RWPE1 (cell line): ENCODE measurements at regions not wholly inside any gene's neighbourhood (a gene's known extent, or its start where the extent isn't known, plus 50 kb on each side); places are given as distances from the start of the nearest gene placed in this dataset.

ENCODE experiments used
- CTCF ChIA-PET: fragments of 350-600 bp; sonication (Branson Sonifier 250); formaldehyde crosslinking; extraction: SDS; loops from one replicate; lab custom pipeline; 2021; lab: Yijun Ruan, JAX
- POLR2A ChIA-PET: fragments of 400-600 bp; formaldehyde crosslinking; extraction: SDS; loops from one replicate; lab custom pipeline; 2020; ENCODE audit warnings: antibody characterized with exemption; ENCODE audit not compliant: low non-redundant PET; lab: Yijun Ruan, JAX
- DNase-seq: peaks from one replicate; pipeline ENCODE4 v3.0.0; 2012; ENCODE audit warnings: low spot score
- H3K27ac ChIP-seq: fragments of 450-650 bp; 2 replicates; pipeline ENCODE4 v1.5.1; 2017
- TF ChIP-seq, protein P1 (sequence below): fragments of 450-650 bp; conservative IDR thresholded peaks from 2 replicates; pipeline ENCODE4 v1.5.1; 2017; ENCODE audit warnings: low read depth, mild to moderate bottlenecking

DNA sequence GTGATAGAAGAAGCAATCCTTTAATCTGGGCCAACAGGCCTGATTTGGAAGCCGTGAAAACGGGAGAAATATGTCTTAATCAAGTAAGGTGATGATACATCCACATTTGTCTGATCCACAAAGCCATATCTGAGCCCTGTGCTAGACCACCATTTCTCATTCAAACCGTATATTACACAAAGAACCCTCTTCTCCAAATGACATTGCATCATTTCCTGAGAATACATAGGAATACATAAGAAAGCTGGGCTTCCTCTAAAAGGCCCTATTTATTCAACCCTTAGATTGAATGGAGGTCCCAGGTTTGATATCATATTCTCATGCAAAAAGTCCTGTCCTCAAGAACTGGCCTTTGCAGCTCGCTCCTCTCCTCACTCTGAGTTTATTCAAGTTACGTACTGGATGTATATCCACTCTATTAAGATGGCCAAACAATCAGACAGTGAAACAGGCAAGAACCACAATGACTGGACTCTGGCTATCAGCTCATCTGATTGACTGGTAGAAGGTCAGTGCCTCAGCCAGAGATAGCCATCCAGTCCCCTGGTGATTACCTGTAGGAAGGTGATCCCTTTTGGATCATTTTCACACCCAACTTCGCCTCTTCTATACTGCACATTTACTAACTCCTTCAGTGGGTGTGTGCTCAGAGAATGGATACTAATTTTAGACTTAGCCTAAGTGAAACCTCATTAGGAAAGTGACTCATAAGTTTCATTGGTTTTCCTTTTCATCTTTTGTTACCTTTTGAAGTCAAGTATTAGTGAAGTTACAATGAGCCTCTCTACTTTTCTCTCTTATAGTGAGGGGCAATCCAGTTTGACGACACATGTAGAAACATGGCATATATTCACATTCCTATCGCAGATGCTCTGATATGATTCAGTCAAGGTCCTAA is 167.6 kb upstream of the WWC1 start:
- H3K27ac ChIP-seq, result no peak overlapping the region
- ChIA-PET CTCF (interaction anchor here (1.0 to 1.1 kb wide), 2 partner anchors 12 to 96 kb away, joined by 3 read pairs; no protein-coding TSS in a partner anchor), POLR2A (no interaction called here)
- no peak for DNase-seq
- TF ChIP-seq, protein P1, sequence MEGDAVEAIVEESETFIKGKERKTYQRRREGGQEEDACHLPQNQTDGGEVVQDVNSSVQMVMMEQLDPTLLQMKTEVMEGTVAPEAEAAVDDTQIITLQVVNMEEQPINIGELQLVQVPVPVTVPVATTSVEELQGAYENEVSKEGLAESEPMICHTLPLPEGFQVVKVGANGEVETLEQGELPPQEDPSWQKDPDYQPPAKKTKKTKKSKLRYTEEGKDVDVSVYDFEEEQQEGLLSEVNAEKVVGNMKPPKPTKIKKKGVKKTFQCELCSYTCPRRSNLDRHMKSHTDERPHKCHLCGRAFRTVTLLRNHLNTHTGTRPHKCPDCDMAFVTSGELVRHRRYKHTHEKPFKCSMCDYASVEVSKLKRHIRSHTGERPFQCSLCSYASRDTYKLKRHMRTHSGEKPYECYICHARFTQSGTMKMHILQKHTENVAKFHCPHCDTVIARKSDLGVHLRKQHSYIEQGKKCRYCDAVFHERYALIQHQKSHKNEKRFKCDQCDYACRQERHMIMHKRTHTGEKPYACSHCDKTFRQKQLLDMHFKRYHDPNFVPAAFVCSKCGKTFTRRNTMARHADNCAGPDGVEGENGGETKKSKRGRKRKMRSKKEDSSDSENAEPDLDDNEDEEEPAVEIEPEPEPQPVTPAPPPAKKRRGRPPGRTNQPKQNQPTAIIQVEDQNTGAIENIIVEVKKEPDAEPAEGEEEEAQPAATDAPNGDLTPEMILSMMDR, result no peak

DNA sequence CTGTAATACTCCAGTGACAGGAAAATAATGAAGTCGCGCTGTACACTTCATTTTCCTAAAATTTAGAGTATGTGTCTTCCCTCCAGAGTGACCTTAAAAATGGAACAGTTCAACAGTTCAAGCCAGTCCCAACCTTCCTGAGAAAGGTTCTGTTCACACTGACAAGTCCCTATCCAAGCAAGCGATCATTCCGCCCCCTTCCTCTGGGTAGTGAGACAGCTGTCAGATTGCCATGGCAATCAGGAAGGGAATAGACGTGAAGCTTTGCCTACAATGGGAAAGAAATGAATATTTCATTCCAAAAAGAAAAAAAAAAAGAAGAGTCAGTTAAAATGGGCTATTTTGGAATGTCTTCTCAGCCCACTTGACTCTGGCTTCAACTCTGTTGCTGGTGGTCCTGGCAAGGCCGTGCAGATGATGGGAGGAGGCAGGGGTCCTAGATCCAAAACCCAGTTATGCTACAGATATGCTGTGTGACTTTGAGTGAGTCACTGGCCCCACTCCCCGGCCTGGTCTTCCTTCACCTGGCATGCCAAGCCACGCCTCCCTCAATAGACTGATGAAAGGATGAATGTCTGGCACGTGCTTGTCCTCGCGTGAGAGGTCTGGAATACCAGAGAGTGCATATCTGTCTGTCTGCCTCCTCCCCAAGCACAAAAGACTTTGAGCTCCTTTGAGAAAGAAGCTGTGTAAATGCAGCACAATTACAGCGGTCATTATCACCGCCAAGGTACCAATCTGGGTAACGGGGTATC is 165.8 kb upstream of the WWC1 start:
- POLR2A ChIA-PET, result no interaction called here
- CTCF ChIA-PET, result interaction anchor here (0.6 kb wide), 1 partner anchor 1097 kb away, joined by 5 read pairs; no protein-coding TSS in a partner anchor
- H3K27ac ChIP-seq, result no peak overlapping the region
- TF ChIP-seq, protein P1, result no peak
- DNase-seq, result no peak

DNA sequence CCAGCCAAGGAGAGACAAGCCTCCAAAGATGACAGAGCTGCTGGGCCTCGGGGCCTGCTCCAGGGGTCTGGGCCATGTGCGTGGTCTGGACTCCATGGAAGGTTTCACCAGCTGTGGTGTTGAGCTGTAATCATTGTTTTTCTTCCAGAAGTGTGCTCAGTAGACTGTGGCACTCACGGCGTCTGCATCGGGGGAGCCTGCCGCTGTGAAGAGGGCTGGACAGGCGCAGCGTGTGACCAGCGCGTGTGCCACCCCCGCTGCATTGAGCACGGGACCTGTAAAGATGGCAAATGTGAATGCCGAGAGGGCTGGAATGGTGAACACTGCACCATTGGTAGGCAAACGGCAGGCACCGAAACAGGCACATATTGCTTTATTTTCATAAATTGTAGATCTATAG is 164.8 kb upstream of the WWC1 start:
- POLR2A ChIA-PET, result no interaction called here
- no peak overlapping the region for H3K27ac ChIP-seq
- CTCF ChIA-PET, result interaction anchor here (0.5 kb wide), 1 partner anchor 496 kb away, joined by 4 read pairs; no protein-coding TSS in a partner anchor
- no peak for DNase-seq
- TF ChIP-seq, protein P1, result no peak

- POLR2A ChIA-PET, result interaction anchor here (0.6 kb wide), 1 partner anchor 64 kb away, joined by 3 read pairs; no protein-coding TSS in a partner anchor
- no peak overlapping the region for H3K27ac ChIP-seq
- DNase-seq, result no peak
- TF ChIP-seq, protein P1, result no peak
- CTCF ChIA-PET, result no interaction called here
Measured at GRCh38 chr5:168128111-168128510, 163.3 kb upstream of the WWC1 start.

- no peak overlapping the region for H3K27ac ChIP-seq
- ChIA-PET CTCF (interaction anchor here (0.6 kb wide), 1 partner anchor 540 kb away, joined by 6 read pairs; no protein-coding TSS in a partner anchor), POLR2A (no interaction called here)
- TF ChIP-seq, protein P1, result no peak
- DNase-seq, result no peak
Measured at GRCh38 chr5:168128557-168128956, 162.9 kb upstream of the WWC1 start.

- CTCF ChIA-PET, result no interaction called here
- TF ChIP-seq, protein P1, result no peak
- POLR2A ChIA-PET, result no interaction called here
- H3K27ac ChIP-seq, result no peak overlapping the region
- no peak for DNase-seq
Measured at GRCh38 chr5:168131519-168131918, 159.9 kb upstream of the WWC1 start.
